ENCODE measurements at regions not wholly inside any gene's neighbourhood (a gene's known extent, or its start where the extent isn't known, plus 50 kb on each side); places are given as distances from the start of the nearest gene placed in this dataset.

GRCh38 chr15:88707771-88708654 is 69.2 kb downstream of the ISG20 start:
- no peak for TF ChIP-seq EZH2phosphoT487 (IDR thresholded peaks at IDR 0.05; ENCODE audit: low read depth)
- Histone ChIP-seq H3K4me1 (ENCODE audit: low read length) (no peaks in the 10 kb centered on the region), H3K4me2 (ENCODE audit: low read length) (no peak overlapping the region)

GRCh38 chr15:88708655-88709054 is 69.8 kb downstream of the ISG20 start:
- Histone ChIP-seq H3K9ac (ENCODE audit: low read length) (no peak overlapping the region), H3K4me1 (ENCODE audit: low read length) (no peaks in the 10 kb centered on the region), H3K4me2 (ENCODE audit: low read length) (no peak overlapping the region), H2AFZ (ENCODE audit: low read depth, low read length) (no peak overlapping the region), H3K27ac (ENCODE audit: low read length) (no peak overlapping the region), H3K9me3 (ENCODE audit: insufficient read depth, low read length) (no peaks in the 10 kb centered on the region), H3K4me3 (ENCODE audit: low read length) (no peak overlapping the region), H3K36me3 (replicated peaks; ENCODE audit: low read depth, low read length) (no peaks in the 10 kb centered on the region), H3K79me2 (ENCODE audit: low read length) (no peaks in the 10 kb centered on the region), H4K20me1 (ENCODE audit: insufficient read depth, low read length) (no peaks in the 10 kb centered on the region), H3K27me3 (ENCODE audit: low read depth, low read length) (peaks cover 55% of the 10 kb centered on the region)
- TF ChIP-seq EZH2phosphoT487 (IDR thresholded peaks at IDR 0.05; ENCODE audit: low read depth) (no peak), CTCF (IDR thresholded peaks at IDR 0.05; ENCODE audit: low read depth, low read length) (no peak)

More at GRCh38 chr15:88707771-88708654, 69.2 kb downstream of the ISG20 start:
- H2AFZ ChIP-seq (ENCODE audit: low read depth, low read length): no peak overlapping the region
- H3K79me2 ChIP-seq (ENCODE audit: low read length): no peaks in the 10 kb centered on the region
- peaks cover 49% of the 10 kb centered on the region for H3K27me3 ChIP-seq (ENCODE audit: low read depth, low read length)
- H3K4me3 ChIP-seq (ENCODE audit: low read length): no peak overlapping the region
- H3K36me3 ChIP-seq (replicated peaks; ENCODE audit: low read depth, low read length): no peaks in the 10 kb centered on the region
- no peaks in the 10 kb centered on the region for H4K20me1 ChIP-seq (ENCODE audit: insufficient read depth, low read length)
- H3K9ac ChIP-seq (ENCODE audit: low read length): no peak overlapping the region
- no peaks in the 10 kb centered on the region for H3K9me3 ChIP-seq (ENCODE audit: insufficient read depth, low read length)
- no peak overlapping the region for H3K27ac ChIP-seq (ENCODE audit: low read length)

- no peak overlapping the region for H3K4me3 ChIP-seq (ENCODE audit: low read length)
- H3K36me3 ChIP-seq (replicated peaks; ENCODE audit: low read depth, low read length): no peaks in the 10 kb centered on the region
- H3K4me2 ChIP-seq (ENCODE audit: low read length): no peak overlapping the region
- H3K9ac ChIP-seq (ENCODE audit: low read length): no peak overlapping the region
- no peaks in the 10 kb centered on the region for H3K4me1 ChIP-seq (ENCODE audit: low read length)
- peaks cover 55% of the 10 kb centered on the region for H3K27me3 ChIP-seq (ENCODE audit: low read depth, low read length)
- no peaks in the 10 kb centered on the region for H3K79me2 ChIP-seq (ENCODE audit: low read length)
- no peak overlapping the region for H2AFZ ChIP-seq (ENCODE audit: low read depth, low read length)
- H3K27ac ChIP-seq (ENCODE audit: low read length): no peak overlapping the region
- no peaks in the 10 kb centered on the region for H4K20me1 ChIP-seq (ENCODE audit: insufficient read depth, low read length)
- H3K9me3 ChIP-seq (ENCODE audit: insufficient read depth, low read length): no peaks in the 10 kb centered on the region
- TF ChIP-seq CTCF (IDR thresholded peaks at IDR 0.05; ENCODE audit: low read depth, low read length): no peak
- TF ChIP-seq EZH2phosphoT487 (IDR thresholded peaks at IDR 0.05; ENCODE audit: low read depth): no peak
Observed at GRCh38 chr15:88710027-88710715, 71.4 kb downstream of the ISG20 start.

- TF ChIP-seq CTCF (IDR thresholded peaks at IDR 0.05; ENCODE audit: low read depth, low read length) (no peak), EZH2phosphoT487 (IDR thresholded peaks at IDR 0.05; ENCODE audit: low read depth) (no peak)
- Histone ChIP-seq H4K20me1 (ENCODE audit: insufficient read depth, low read length) (no peaks in the 10 kb centered on the region), H3K27me3 (ENCODE audit: low read depth, low read length) (peaks cover 55% of the 10 kb centered on the region), H3K4me3 (ENCODE audit: low read length) (no peak overlapping the region), H3K36me3 (replicated peaks; ENCODE audit: low read depth, low read length) (no peaks in the 10 kb centered on the region), H3K9me3 (ENCODE audit: insufficient read depth, low read length) (no peaks in the 10 kb centered on the region), H2AFZ (ENCODE audit: low read depth, low read length) (no peak overlapping the region), H3K27ac (ENCODE audit: low read length) (no peak overlapping the region), H3K9ac (ENCODE audit: low read length) (no peak overlapping the region), H3K4me2 (ENCODE audit: low read length) (no peak overlapping the region), H3K4me1 (ENCODE audit: low read length) (no peaks in the 10 kb centered on the region), H3K79me2 (ENCODE audit: low read length) (no peaks in the 10 kb centered on the region)
Observed at GRCh38 chr15:88711806-88712205, 73.0 kb downstream of the ISG20 start.

Measured in OCI-LY3 (cell line).